BE2C (cell line): ENCODE measurements at regions not wholly inside any gene's neighbourhood (a gene's known extent, or its start where the extent isn't known, plus 50 kb on each side); places are given as distances from the start of the nearest gene placed in this dataset.

Source experiments
- DNase-seq: peaks from one replicate; pipeline ENCODE4 v3.0.0-alpha.2; 2020
- H3K27me3 ChIP-seq: fragments of 250-450 bp; sonication (Bioruptor Pico); 2 replicates; pipeline ENCODE4 v1.5.1; 2020; ENCODE audit warnings: mild to moderate bottlenecking
- H3K36me3 ChIP-seq: fragments of 250-450 bp; sonication (Bioruptor Pico); 2 replicates; pipeline ENCODE4 v1.5.1; 2020; ENCODE audit warnings: mild to moderate bottlenecking
- H3K4me1 ChIP-seq: fragments of 250-450 bp; sonication (Bioruptor Pico); 2 replicates; pipeline ENCODE4 v1.5.1; 2020
- H3K4me3 ChIP-seq: 2 replicates; pipeline ENCODE4 v1.5.1; 2011; ENCODE audit warnings: low read depth, low read length
- H3K9me3 ChIP-seq: fragments of 250-450 bp; sonication (Bioruptor Pico); 2 replicates; pipeline ENCODE4 v1.5.1; 2020
- CTCF ChIP-seq: IDR thresholded peaks from 2 replicates; pipeline ENCODE4 v1.5.1; 2012; ENCODE audit warnings: mild to moderate bottlenecking, low read depth, low read length

- no peaks in the 10 kb centered on the region for H3K27me3 ChIP-seq
- no peaks in the 10 kb centered on the region for H3K9me3 ChIP-seq
- H3K36me3 ChIP-seq = no peaks in the 10 kb centered on the region
- H3K4me3 ChIP-seq = no peak overlapping the region
- H3K4me1 ChIP-seq = no peaks in the 10 kb centered on the region; the same call in none of the 2 replicates
- no peak for DNase-seq
- TF ChIP-seq CTCF = no peak
Measured at GRCh38 chr3:62995530-62995929, 120.3 kb upstream of the CADPS start.

GRCh38 chr3:62997369-62997768 is 122.2 kb upstream of the CADPS start:
- Histone ChIP-seq H3K4me1 (no peaks in the 10 kb centered on the region; the same call in none of the 2 replicates), H3K9me3 (no peaks in the 10 kb centered on the region), H3K27me3 (no peaks in the 10 kb centered on the region), H3K4me3 (no peak overlapping the region), H3K36me3 (no peaks in the 10 kb centered on the region)
- DNase-seq = no peak
- TF ChIP-seq CTCF = no peak

- TF ChIP-seq CTCF = no peak
- H3K4me1 ChIP-seq = no peaks in the 10 kb centered on the region; the same call in none of the 2 replicates
- no peaks in the 10 kb centered on the region for H3K36me3 ChIP-seq
- H3K9me3 ChIP-seq = no peaks in the 10 kb centered on the region
- no peak overlapping the region for H3K4me3 ChIP-seq
- DNase-seq = no peak
- no peaks in the 10 kb centered on the region for H3K27me3 ChIP-seq
Measured at GRCh38 chr3:62999158-62999557, 123.9 kb upstream of the CADPS start.

GRCh38 chr3:62999791-63000190 is 124.6 kb upstream of the CADPS start:
- TF ChIP-seq CTCF = no peak
- H3K27me3 ChIP-seq = no peaks in the 10 kb centered on the region
- no peak for DNase-seq
- H3K4me3 ChIP-seq = no peak overlapping the region
- H3K4me1 ChIP-seq = no peaks in the 10 kb centered on the region; the same call in none of the 2 replicates
- H3K9me3 ChIP-seq = no peaks in the 10 kb centered on the region
- no peaks in the 10 kb centered on the region for H3K36me3 ChIP-seq

- Histone ChIP-seq H3K36me3 (no peaks in the 10 kb centered on the region), H3K4me1 (no peaks in the 10 kb centered on the region; the same call in 1 of the 2 replicates), H3K9me3 (no peaks in the 10 kb centered on the region), H3K4me3 (no peak overlapping the region), H3K27me3 (no peaks in the 10 kb centered on the region)
- DNase-seq = no peak
- TF ChIP-seq CTCF = no peak
Measured at GRCh38 chr3:63004448-63004847, 129.2 kb upstream of the CADPS start.

- H3K9me3 ChIP-seq = no peaks in the 10 kb centered on the region
- H3K4me1 ChIP-seq = peaks cover 3% of the 10 kb centered on the region; the same call in 1 of the 2 replicates
- peak; percentile 72 for DNase-seq
- no peak overlapping the region for H3K4me3 ChIP-seq
- no peaks in the 10 kb centered on the region for H3K36me3 ChIP-seq
- TF ChIP-seq CTCF = no peak
- no peaks in the 10 kb centered on the region for H3K27me3 ChIP-seq
Measured at GRCh38 chr3:63015614-63016309, 140.5 kb upstream of the CADPS start.
